Activated CD4-positive, alpha-beta T cell treated with anti-CD3 and anti-CD28 coated beads, Interleukin-2, amount 10 ng/mL, durations not matched to agents 24 days and 14 days (primary cell): ENCODE measurements at regions not wholly inside any gene's neighbourhood (a gene's known extent, or its start where the extent isn't known, plus 50 kb on each side); places are given as distances from the start of the nearest gene placed in this dataset.

Source experiments
- DNase-seq: peaks from one replicate; pipeline ENCODE4 v3.0.0; 2022
- H3K27ac Mint-ChIP-seq: one replicate; pipeline ENCODE4 v1.8.0; 2022; ENCODE audit warnings: mild to moderate bottlenecking, mixed read lengths
- H3K27me3 Mint-ChIP-seq: one replicate; pipeline ENCODE4 v1.8.0; 2022; ENCODE audit warnings: mixed read lengths
- H3K36me3 Mint-ChIP-seq: one replicate; pipeline ENCODE4 v1.8.0; 2022; ENCODE audit warnings: low read depth, mild to moderate bottlenecking, mixed read lengths
- H3K4me1 Mint-ChIP-seq: one replicate; pipeline ENCODE4 v1.8.0; 2021; ENCODE audit warnings: mixed read lengths
- H3K4me3 Mint-ChIP-seq: one replicate; pipeline ENCODE4 v1.8.0; 2022; ENCODE audit warnings: mild to moderate bottlenecking, moderate library complexity, mixed read lengths
- H3K9me3 Mint-ChIP-seq: one replicate; pipeline ENCODE4 v1.8.0; 2021; ENCODE audit warnings: mixed read lengths
- intact Hi-C: fragments of 100-400 bp; cut with micrococcal nuclease; formaldehyde crosslinking; loops from one replicate; pipeline ENCODE4 v1.15.1; 2023

GRCh38 chr13:104140552-104140951 lies 1074.3 kb upstream of the SLC10A2 start:
- Mint-ChIP-seq H3K9me3 (no peaks in the 10 kb centered on the region), H3K36me3 (no peaks in the 10 kb centered on the region), H3K4me3 (no peak overlapping the region), H3K27me3 (no peaks in the 10 kb centered on the region), H3K27ac (no peak overlapping the region), H3K4me1 (no peaks in the 10 kb centered on the region)
- intact Hi-C loops = no loop called here
- no peak for DNase-seq

- no peaks in the 10 kb centered on the region for H3K4me1 Mint-ChIP-seq
- H3K4me3 Mint-ChIP-seq = no peak overlapping the region
- no peak overlapping the region for H3K27ac Mint-ChIP-seq
- H3K36me3 Mint-ChIP-seq = no peaks in the 10 kb centered on the region
- no peak for DNase-seq
- H3K27me3 Mint-ChIP-seq = no peaks in the 10 kb centered on the region
- intact Hi-C loops = no loop called here
- H3K9me3 Mint-ChIP-seq = no peaks in the 10 kb centered on the region
Observed at GRCh38 chr13:104137416-104137815, 1071.2 kb upstream of the SLC10A2 start.

- Mint-ChIP-seq H3K4me1 (no peaks in the 10 kb centered on the region), H3K4me3 (no peak overlapping the region)
Observed at GRCh38 chr13:104132849-104133248, 1066.6 kb upstream of the SLC10A2 start.

GRCh38 chr13:104114101-104114500 lies 1047.9 kb upstream of the SLC10A2 start:
- H3K4me1 Mint-ChIP-seq = no peaks in the 10 kb centered on the region
- peaks cover 10% of the 10 kb centered on the region for H3K9me3 Mint-ChIP-seq
- H3K27me3 Mint-ChIP-seq = no peaks in the 10 kb centered on the region
- H3K4me3 Mint-ChIP-seq = no peak overlapping the region
- intact Hi-C loops = no loop called here
- DNase-seq = no peak
- no peak overlapping the region for H3K27ac Mint-ChIP-seq
- H3K36me3 Mint-ChIP-seq = no peaks in the 10 kb centered on the region

More at GRCh38 chr13:104132849-104133248, 1066.6 kb upstream of the SLC10A2 start:
- Mint-ChIP-seq H3K36me3 (no peaks in the 10 kb centered on the region), H3K9me3 (no peaks in the 10 kb centered on the region), H3K27ac (no peak overlapping the region), H3K27me3 (no peaks in the 10 kb centered on the region)
- DNase-seq = no peak
- intact Hi-C loops = no loop called here

- Mint-ChIP-seq H3K4me3 (no peak overlapping the region), H3K9me3 (peaks cover 12% of the 10 kb centered on the region), H3K27me3 (no peaks in the 10 kb centered on the region), H3K4me1 (no peaks in the 10 kb centered on the region), H3K27ac (no peak overlapping the region), H3K36me3 (no peaks in the 10 kb centered on the region)
- intact Hi-C loops = no loop called here
- no peak for DNase-seq
Observed at GRCh38 chr13:104111031-104111430, 1044.8 kb upstream of the SLC10A2 start.

- H3K36me3 Mint-ChIP-seq = no peaks in the 10 kb centered on the region
- H3K4me3 Mint-ChIP-seq = no peak overlapping the region
- no peak overlapping the region for H3K27ac Mint-ChIP-seq
- H3K4me1 Mint-ChIP-seq = no peaks in the 10 kb centered on the region
- peaks cover 12% of the 10 kb centered on the region for H3K9me3 Mint-ChIP-seq
- no peak for DNase-seq
- intact Hi-C loops = no loop called here
- H3K27me3 Mint-ChIP-seq = no peaks in the 10 kb centered on the region
Observed at GRCh38 chr13:104106705-104107393, 1040.6 kb upstream of the SLC10A2 start.

- intact Hi-C loops = no loop called here
- no peak overlapping the region for H3K4me3 Mint-ChIP-seq
- H3K27ac Mint-ChIP-seq = no peak overlapping the region
- H3K36me3 Mint-ChIP-seq = no peaks in the 10 kb centered on the region
- no peaks in the 10 kb centered on the region for H3K27me3 Mint-ChIP-seq
- no peak for DNase-seq
- peaks cover 12% of the 10 kb centered on the region for H3K9me3 Mint-ChIP-seq
- H3K4me1 Mint-ChIP-seq = no peaks in the 10 kb centered on the region
Observed at GRCh38 chr13:104105418-104106355, 1039.5 kb upstream of the SLC10A2 start.

- Mint-ChIP-seq H3K27ac (no peak overlapping the region), H3K4me3 (no peak overlapping the region), H3K9me3 (no peaks in the 10 kb centered on the region), H3K4me1 (no peaks in the 10 kb centered on the region), H3K27me3 (no peaks in the 10 kb centered on the region), H3K36me3 (no peaks in the 10 kb centered on the region)
- DNase-seq = no peak
- intact Hi-C loops = no loop called here
Observed at GRCh38 chr13:104099750-104100149, 1033.5 kb upstream of the SLC10A2 start.

GRCh38 chr13:104098421-104098820 lies 1032.2 kb upstream of the SLC10A2 start:
- Mint-ChIP-seq H3K27me3 (no peaks in the 10 kb centered on the region), H3K27ac (no peak overlapping the region), H3K4me3 (no peak overlapping the region), H3K9me3 (peaks cover under 1% of the 10 kb centered on the region), H3K4me1 (no peaks in the 10 kb centered on the region), H3K36me3 (no peaks in the 10 kb centered on the region)
- DNase-seq = no peak
- intact Hi-C loops = no loop called here

- Mint-ChIP-seq H3K36me3 (no peaks in the 10 kb centered on the region), H3K27ac (no peak overlapping the region), H3K9me3 (peaks cover 13% of the 10 kb centered on the region), H3K4me1 (no peaks in the 10 kb centered on the region), H3K4me3 (no peak overlapping the region), H3K27me3 (no peaks in the 10 kb centered on the region)
- intact Hi-C loops = no loop called here
- no peak for DNase-seq
Observed at GRCh38 chr13:104086759-104087158, 1020.5 kb upstream of the SLC10A2 start.

- H3K9me3 Mint-ChIP-seq = peaks cover 13% of the 10 kb centered on the region
- H3K4me3 Mint-ChIP-seq = no peak overlapping the region
- DNase-seq = no peak
- H3K36me3 Mint-ChIP-seq = no peaks in the 10 kb centered on the region
- intact Hi-C loops = no loop called here
- H3K27ac Mint-ChIP-seq = no peak overlapping the region
- H3K27me3 Mint-ChIP-seq = no peaks in the 10 kb centered on the region
- no peaks in the 10 kb centered on the region for H3K4me1 Mint-ChIP-seq
Observed at GRCh38 chr13:104086210-104086609, 1020.0 kb upstream of the SLC10A2 start.

- H3K4me1 Mint-ChIP-seq = no peaks in the 10 kb centered on the region
- no peaks in the 10 kb centered on the region for H3K27me3 Mint-ChIP-seq
- no peaks in the 10 kb centered on the region for H3K36me3 Mint-ChIP-seq
- intact Hi-C loops = no loop called here
- no peak overlapping the region for H3K27ac Mint-ChIP-seq
- H3K4me3 Mint-ChIP-seq = no peak overlapping the region
- H3K9me3 Mint-ChIP-seq = peaks cover 13% of the 10 kb centered on the region
- DNase-seq = no peak
Observed at GRCh38 chr13:104085611-104086010, 1019.4 kb upstream of the SLC10A2 start.

GRCh38 chr13:104074326-104074725 lies 1008.1 kb upstream of the SLC10A2 start:
- Mint-ChIP-seq H3K9me3 (peaks cover 7% of the 10 kb centered on the region), H3K36me3 (no peaks in the 10 kb centered on the region), H3K4me3 (no peak overlapping the region), H3K4me1 (no peaks in the 10 kb centered on the region), H3K27ac (no peak overlapping the region), H3K27me3 (no peaks in the 10 kb centered on the region)
- DNase-seq = no peak
- intact Hi-C loops = no loop called here

- intact Hi-C loops = no loop called here
- no peaks in the 10 kb centered on the region for H3K9me3 Mint-ChIP-seq
- H3K36me3 Mint-ChIP-seq = no peaks in the 10 kb centered on the region
- no peak overlapping the region for H3K4me3 Mint-ChIP-seq
- no peaks in the 10 kb centered on the region for H3K4me1 Mint-ChIP-seq
- no peaks in the 10 kb centered on the region for H3K27me3 Mint-ChIP-seq
- no peak overlapping the region for H3K27ac Mint-ChIP-seq
- no peak for DNase-seq
Observed at GRCh38 chr13:104071806-104072205, 1005.6 kb upstream of the SLC10A2 start.
